Psoas muscle (tissue), 7 donors: ENCODE measurements at regions not wholly inside any gene's neighbourhood (a gene's known extent, or its start where the extent isn't known, plus 50 kb on each side); places are given as distances from the start of the nearest gene placed in this dataset.

Source experiments
- ATAC-seq, 4 donors: fragments of 200-7000 bp; cut with Tn5 transposase; one replicate each; pipeline ENCODE4 v1.9.1; 2020; ENCODE audit warnings: moderate library complexity in 3 of 4, mild to moderate bottlenecking in 2 of 4
- DNase-seq, 2 donors: peaks; one replicate each; pipeline ENCODE4 v3.0.0-alpha.2; 2020
- H3K27ac ChIP-seq: fragments of 200-600 bp; one replicate; pipeline ENCODE4 v1.8.0; 2022
- H3K27me3 ChIP-seq, 3 donors: fragments of 200-600 bp in 1 of 3; one replicate each; pipeline versions ENCODE4 v1.6.1 to v1.8.0; 2013 to 2022; ENCODE audit warnings: low read length in 2 of 3, mild to moderate bottlenecking in 2 of 3, moderate library complexity in 1 of 3; ENCODE audit not compliant: insufficient read depth in 3 of 3
- H3K36me3 ChIP-seq, 2 donors: fragments of 200-600 bp in 1 of 2; one replicate each; pipeline versions ENCODE4 v1.6.1 to v1.8.0; 2013 to 2022; ENCODE audit warnings: low read depth in 1 of 2, mild to moderate bottlenecking in 1 of 2, moderate library complexity in 1 of 2; ENCODE audit not compliant: insufficient read depth in 1 of 2
- H3K4me1 ChIP-seq: fragments of 200-600 bp; one replicate; pipeline ENCODE4 v1.8.0; 2022
- H3K4me3 ChIP-seq: fragments of 200-600 bp; one replicate; pipeline ENCODE4 v1.8.0; 2022; ENCODE audit warnings: mild to moderate bottlenecking
- H3K9me3 ChIP-seq: fragments of 200-600 bp; one replicate; pipeline ENCODE4 v1.8.0; 2022
- CTCF ChIP-seq: fragments of 200-600 bp; IDR thresholded peaks from one replicate; pipeline ENCODE4 v1.8.0; 2022; ENCODE audit warnings: antibody characterized with exemption
- WGBS, 3 donors: extraction: QIAGEN DNeasy Blood & Tissue Kit; methylation state at CpG; one replicate each; pipeline versions ENCODE4 v1.1.6 to v1.1.7; 2013; 5-methylcytosine and 5-hydroxymethylcytosine counted together
- intact Hi-C, 2 donors: fragments of 100-400 bp; cut with DNase I; formaldehyde crosslinking; loops; one replicate each; pipeline versions ENCODE4 v1.11.0 to v1.14.2; 2022
- donor health status: healthy with polysubstance abuse.
- donor health status: DM: no; HTN: no; CAD: no; lungs with moderate emphysema.
- donor health status: Bipolar disorder and iron deficiency.
- donor health status: healthy.
- donor health status: DM: yes; HTN: yes; CAD: no.
- donor health status: DM: no; HTN: no; CAD: no.
- donor health status: DM: yes; HTN: yes; CAD: no.

GRCh38 chr20:57106692-57107091, 159.7 kb downstream of the BMP7 start:
- intact Hi-C loops = no loop called here
- Histone ChIP-seq H3K27ac (no peak overlapping the region), H3K4me3 (no peak overlapping the region), H3K9me3 (no peaks in the 10 kb centered on the region), H3K4me1 (no peaks in the 10 kb centered on the region), H3K27me3 (peaks cover 0 to 4% (median 2%) of the 10 kb centered on the region in 3 donors), H3K36me3 (no peaks in the 10 kb centered on the region)
- 47 to 65% (median 60%) methylated on average over 4 of the region's 4 CpGs for WGBS, 3 donors
- no peak for ATAC-seq
- DNase-seq = no peak
- TF ChIP-seq CTCF = no peak

GRCh38 chr20:57107208-57107607, 159.2 kb downstream of the BMP7 start:
- H3K4me1 ChIP-seq = no peaks in the 10 kb centered on the region
- H3K27me3 ChIP-seq = peaks cover 0 to 4% (median 2%) of the 10 kb centered on the region in 3 donors
- WGBS, 3 donors = 84 to 86% (median 85%) methylated on average over 13 of the region's 13 CpGs
- no peak for TF ChIP-seq CTCF
- no peaks in the 10 kb centered on the region for H3K36me3 ChIP-seq
- H3K27ac ChIP-seq = no peak overlapping the region
- DNase-seq (no peak), ATAC-seq (no peak)
- intact Hi-C loops = no loop called here
- no peak overlapping the region for H3K4me3 ChIP-seq
- no peaks in the 10 kb centered on the region for H3K9me3 ChIP-seq

DNA sequence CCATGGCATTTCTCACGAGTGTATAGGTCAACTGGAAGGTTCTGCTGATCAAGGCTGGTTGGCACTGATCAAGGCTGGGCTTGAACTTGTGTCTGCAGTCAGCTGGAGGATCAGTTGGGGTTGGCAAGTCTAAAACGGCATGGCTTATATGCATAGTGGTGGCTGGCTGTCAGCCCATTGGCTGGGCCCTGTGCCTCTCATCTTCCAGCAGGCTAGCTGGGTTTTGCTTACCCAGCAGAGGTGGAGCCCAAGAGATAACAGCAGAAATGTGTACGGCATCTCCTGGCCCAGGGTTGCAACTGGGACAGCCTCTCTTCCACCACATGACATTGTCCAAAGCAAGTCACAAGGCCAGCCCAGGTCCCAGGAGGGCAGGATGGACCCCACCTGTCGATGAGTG, 158.2 kb downstream of the BMP7 start:
- 59 to 67% (median 60%) methylated on average over 4 of the region's 4 CpGs for WGBS, 3 donors
- peaks cover 0 to 4% (median 2%) of the 10 kb centered on the region in 3 donors for H3K27me3 ChIP-seq
- no peaks in the 10 kb centered on the region for H3K9me3 ChIP-seq
- no peaks in the 10 kb centered on the region for H3K4me1 ChIP-seq
- H3K36me3 ChIP-seq = no peaks in the 10 kb centered on the region
- no peak for TF ChIP-seq CTCF
- no peak overlapping the region for H3K27ac ChIP-seq
- H3K4me3 ChIP-seq = no peak overlapping the region
- ATAC-seq (no peak), DNase-seq (no peak)
- intact Hi-C loops = no loop called here

DNA sequence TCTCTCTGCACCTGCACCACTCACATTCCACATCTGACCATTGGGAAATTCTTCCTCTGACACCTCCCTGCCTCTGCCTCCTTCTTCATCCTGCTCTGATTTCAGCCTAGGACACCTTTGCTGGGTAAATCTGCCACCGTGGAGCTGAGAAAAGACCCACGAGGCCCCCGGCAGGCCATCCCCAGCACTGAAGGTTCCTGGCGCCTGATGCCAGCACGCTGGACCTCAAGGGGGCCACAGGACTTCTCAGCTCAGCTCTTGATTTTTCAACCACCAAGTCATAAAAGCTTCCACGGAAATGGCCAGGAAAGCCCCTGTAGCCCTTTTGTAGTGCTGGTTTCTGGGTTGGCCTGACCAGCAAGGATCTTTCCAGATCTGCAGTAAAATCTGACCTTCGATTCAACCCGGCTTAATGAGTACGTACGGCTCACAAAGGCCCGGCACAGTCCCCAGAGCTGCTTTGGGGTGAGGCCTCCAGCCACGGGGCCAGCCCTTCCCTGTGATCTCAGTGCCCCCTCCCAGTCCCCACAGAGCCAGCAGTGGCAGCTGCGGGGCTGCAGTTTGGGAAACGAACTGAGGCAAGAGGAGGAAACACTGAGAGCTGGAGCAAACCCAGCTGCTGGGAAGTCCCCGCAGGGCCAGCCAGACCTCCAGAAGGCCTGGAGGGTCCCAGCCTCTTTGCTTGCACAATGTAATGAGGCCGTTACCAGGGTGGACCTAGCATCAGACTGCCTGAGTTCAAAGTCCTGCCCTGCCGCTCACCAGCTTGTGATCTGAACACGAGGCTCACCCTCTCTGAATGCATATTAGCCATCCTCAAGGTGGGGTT, 157.5 kb downstream of the BMP7 start:
- WGBS, 3 donors = 25 to 30% (median 28%) methylated on average over 18 of the region's 18 CpGs

More for the DNA sequence above, 157.5 kb downstream of the BMP7 start:
- Histone ChIP-seq H3K27me3 (peaks cover 0 to 4% (median 2%) of the 10 kb centered on the region in 3 donors), H3K4me1 (no peaks in the 10 kb centered on the region), H3K27ac (no peak overlapping the region), H3K9me3 (no peaks in the 10 kb centered on the region), H3K36me3 (no peaks in the 10 kb centered on the region), H3K4me3 (no peak overlapping the region)
- no peak for TF ChIP-seq CTCF
- intact Hi-C loops = no loop called here
- DNase-seq (peak; percentile 25 to 68), ATAC-seq (no peak)
